T1000 (cell line): ENCODE measurements at regions not wholly inside any gene's neighbourhood (a gene's known extent, or its start where the extent isn't known, plus 50 kb on each side); places are given as distances from the start of the nearest gene placed in this dataset.

Experiments
- DNase-seq: peaks from one replicate; lab custom pipeline; 2025; ENCODE audit warnings: mixed read lengths; lab: John Stamatoyannopoulos, UW

- DNase-seq, result no peak
These were observed 192.3 kb upstream of the OSR1 start for GRCh38 chr2:19550750-19551149.

GRCh38 chr2:19549821-19550220 lies 191.4 kb upstream of the OSR1 start:
- DNase-seq, result no peak

- no peak for DNase-seq
These were observed 189.7 kb upstream of the OSR1 start for GRCh38 chr2:19548116-19548515.

GRCh38 chr2:19547321-19547720 lies 188.9 kb upstream of the OSR1 start:
- no peak for DNase-seq

- no peak for DNase-seq
These were observed 187.1 kb upstream of the OSR1 start for GRCh38 chr2:19545507-19545906.

GRCh38 chr2:19543663-19544383 lies 185.4 kb upstream of the OSR1 start:
- DNase-seq, result no peak

GRCh38 chr2:19542796-19543662 lies 184.6 kb upstream of the OSR1 start:
- DNase-seq, result no peak

- no peak for DNase-seq
These were observed 183.5 kb upstream of the OSR1 start for GRCh38 chr2:19541884-19542283.

- peak; percentile 20 for DNase-seq
These were observed 182.5 kb upstream of the OSR1 start for GRCh38 chr2:19540739-19541525.

- DNase-seq, result peak; percentile 71
These were observed 180.1 kb upstream of the OSR1 start for GRCh38 chr2:19538411-19538963.

- no peak for DNase-seq
These were observed 177.7 kb upstream of the OSR1 start for GRCh38 chr2:19536136-19536535.

GRCh38 chr2:19532547-19533196 lies 174.2 kb upstream of the OSR1 start:
- DNase-seq, result no peak

GRCh38 chr2:19529677-19530076 lies 171.3 kb upstream of the OSR1 start:
- DNase-seq, result no peak

- DNase-seq, result no peak
These were observed 169.3 kb upstream of the OSR1 start for GRCh38 chr2:19527771-19528170.

GRCh38 chr2:19525313-19525712 lies 166.9 kb upstream of the OSR1 start:
- no peak for DNase-seq

GRCh38 chr2:19519045-19519444 lies 160.6 kb upstream of the OSR1 start:
- no peak for DNase-seq

GRCh38 chr2:19507137-19507536 lies 148.7 kb upstream of the OSR1 start:
- DNase-seq, result no peak

GRCh38 chr2:19505199-19506136 lies 147.0 kb upstream of the OSR1 start:
- no peak for DNase-seq

GRCh38 chr2:19504400-19505198 lies 146.2 kb upstream of the OSR1 start:
- DNase-seq, result no peak

- DNase-seq, result no peak
These were observed 145.5 kb upstream of the OSR1 start for GRCh38 chr2:19503915-19504314.
